GM19324 (cell line): ENCODE measurements at regions not wholly inside any gene's neighbourhood (a gene's known extent, or its start where the extent isn't known, plus 50 kb on each side); places are given as distances from the start of the nearest gene placed in this dataset.

Source experiments
- ATAC-seq: cut with Tn5 transposase; IDR thresholded peaks from one replicate; pipeline ENCODE4 v1.9.1; 2021; ENCODE audit warnings: mild to moderate bottlenecking, moderate library complexity; ENCODE audit not compliant: unreplicated experiment, low FRiP score

GRCh38 chr14:94717808-94718207 lies 52.1 kb downstream of the GSC start:
- no peak for ATAC-seq

GRCh38 chr14:94716976-94717375 lies 52.9 kb downstream of the GSC start:
- no peak for ATAC-seq

DNA sequence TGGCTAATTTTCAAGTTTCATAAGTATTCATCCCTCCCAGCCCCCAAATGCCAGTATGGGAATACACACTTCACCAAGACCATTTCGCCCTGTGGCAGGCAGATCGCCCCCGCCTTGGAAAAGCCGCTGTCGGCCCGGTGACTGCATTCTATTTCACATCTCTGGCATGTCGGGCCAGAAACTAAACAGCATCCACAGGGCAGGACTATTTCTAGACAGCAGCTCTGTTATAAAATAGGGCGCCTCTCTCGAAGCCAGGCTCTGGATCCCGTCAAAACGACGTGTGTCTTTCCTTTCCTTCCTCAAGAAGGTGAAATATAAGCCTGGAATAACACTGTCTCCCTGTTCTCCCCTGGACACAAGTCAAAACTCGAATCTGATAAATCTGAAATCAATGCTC lies 56.8 kb downstream of the GSC start:
- no peak for ATAC-seq

- no peak for ATAC-seq
Measured at GRCh38 chr14:94710731-94711130, 59.2 kb downstream of the GSC start.

GRCh38 chr14:94707494-94707893 lies 62.4 kb downstream of the GSC start:
- ATAC-seq: no peak

- no peak for ATAC-seq
Measured at GRCh38 chr14:94706133-94706532, 63.8 kb downstream of the GSC start.

- ATAC-seq: no peak
Measured at GRCh38 chr14:94702629-94703028, 67.3 kb downstream of the GSC start.

- ATAC-seq: no peak
Measured at GRCh38 chr14:94701861-94702370, 68.0 kb downstream of the GSC start.

- ATAC-seq: no peak
Measured at GRCh38 chr14:94700336-94700735, 69.6 kb downstream of the GSC start.

DNA sequence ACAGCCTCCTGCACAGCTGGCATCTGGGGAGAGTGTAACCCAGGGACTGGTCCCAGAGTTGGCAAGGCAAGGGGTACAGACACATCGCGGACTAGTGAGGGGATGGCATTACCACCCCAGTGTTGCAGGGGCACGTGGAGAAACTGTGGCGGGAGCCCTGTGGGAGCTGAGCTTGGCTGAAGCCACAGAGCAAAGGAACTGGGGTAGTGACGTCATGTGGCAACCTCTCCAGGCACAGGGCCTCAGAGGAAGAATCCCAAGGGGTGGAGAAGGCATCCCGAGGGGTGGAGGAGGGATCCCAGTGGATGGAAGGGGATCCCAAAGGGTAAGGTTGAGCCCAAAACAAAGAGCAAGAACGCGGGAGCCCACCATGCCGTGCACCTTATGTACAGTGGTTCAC lies 70.1 kb downstream of the GSC start:
- ATAC-seq: no peak

- ATAC-seq: no peak
Measured at GRCh38 chr14:94697773-94698556, 71.9 kb downstream of the GSC start.

DNA sequence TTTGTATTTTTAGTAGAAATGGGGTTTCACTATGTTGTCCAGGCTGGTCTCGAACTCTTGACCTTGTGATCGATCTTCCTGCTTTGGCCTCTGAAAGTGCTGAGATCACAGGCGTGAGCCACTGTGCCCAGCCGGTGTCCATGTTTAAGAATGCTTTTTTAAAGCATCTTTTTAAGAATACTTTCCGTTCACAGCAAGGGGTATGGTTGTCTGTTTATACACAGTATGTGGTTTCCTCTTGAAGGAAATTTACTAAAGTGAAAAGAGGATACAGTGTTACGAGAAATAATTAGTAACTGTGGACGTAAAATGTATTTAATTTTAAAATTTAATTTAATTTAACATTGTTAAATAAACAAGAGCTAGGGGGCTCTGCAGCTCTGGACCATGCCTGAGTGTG lies 73.4 kb downstream of the GSC start:
- no peak for ATAC-seq

DNA sequence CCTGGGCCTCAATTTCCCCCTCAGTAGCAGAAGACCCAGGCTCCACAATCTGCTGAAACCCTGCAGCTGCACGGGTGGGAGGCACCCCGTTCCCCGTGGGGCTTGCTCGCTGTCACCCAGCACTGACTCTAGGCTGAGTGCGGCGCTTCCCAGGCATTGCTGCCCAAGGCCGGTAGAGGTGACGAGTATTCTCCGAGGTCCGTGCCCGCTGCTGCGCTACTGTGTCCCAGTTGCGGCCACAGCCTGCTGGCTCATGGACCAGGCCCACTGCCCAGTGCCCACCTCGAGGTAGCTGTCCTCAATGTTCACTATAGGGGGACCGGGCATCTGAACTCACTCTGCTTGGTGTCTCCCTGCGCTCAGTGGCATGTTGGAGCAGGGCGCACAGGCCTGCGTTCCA lies 74.7 kb downstream of the GSC start:
- no peak for ATAC-seq

DNA sequence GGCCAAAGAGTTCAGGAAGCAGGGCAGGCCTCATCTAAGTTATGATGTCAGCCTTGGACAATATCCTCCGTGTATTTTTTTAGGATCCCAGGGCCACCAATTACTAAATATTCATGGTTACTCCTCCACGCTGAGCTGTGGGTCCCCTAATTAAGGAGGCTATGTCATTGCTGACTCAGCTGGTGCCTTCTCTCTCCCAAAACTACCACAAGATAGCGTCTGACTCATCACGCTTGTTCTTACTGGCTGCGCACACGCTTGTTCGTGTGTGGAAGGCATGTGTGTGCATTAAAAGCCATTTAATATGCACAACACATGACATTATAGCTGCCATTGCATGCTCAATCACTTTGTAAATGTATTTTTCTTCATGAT lies 78.3 kb downstream of the GSC start:
- ATAC-seq: no peak

DNA sequence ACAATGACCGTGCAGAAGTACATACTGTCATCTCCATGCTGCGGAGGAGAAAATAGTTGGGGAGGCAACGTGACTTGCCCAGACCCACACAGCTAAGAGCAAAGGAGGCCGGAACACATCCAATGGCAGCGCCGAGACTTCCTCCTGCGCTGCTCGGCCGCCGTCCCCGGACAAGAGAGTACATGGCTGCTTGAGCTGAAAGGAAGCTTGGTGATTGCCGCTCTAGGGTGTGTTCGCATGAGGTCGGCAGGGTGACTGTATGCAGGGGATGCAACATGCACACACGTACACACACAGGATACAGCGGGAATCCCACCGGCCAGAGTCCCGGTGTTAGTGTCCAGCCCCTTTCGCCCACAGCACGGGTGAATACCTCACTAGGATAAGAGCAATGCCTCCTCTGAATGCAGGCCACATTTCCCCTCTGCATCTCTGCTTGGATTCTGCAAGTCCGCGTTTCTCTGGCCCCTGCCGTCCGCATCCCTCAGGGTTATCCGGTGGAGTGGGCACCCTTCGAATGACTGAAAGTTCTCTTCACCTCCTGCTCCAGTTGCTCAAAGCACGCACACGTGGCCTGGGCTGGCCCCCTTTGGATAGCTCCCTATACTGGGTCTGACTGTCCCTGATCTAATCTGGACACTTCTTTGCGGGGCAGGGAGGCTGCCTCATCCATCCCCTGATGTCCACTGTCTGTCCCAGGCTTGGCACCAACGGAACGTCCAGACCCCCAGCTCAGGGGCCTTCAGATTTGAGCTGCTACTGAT lies 78.8 kb downstream of the GSC start:
- ATAC-seq: no peak

DNA sequence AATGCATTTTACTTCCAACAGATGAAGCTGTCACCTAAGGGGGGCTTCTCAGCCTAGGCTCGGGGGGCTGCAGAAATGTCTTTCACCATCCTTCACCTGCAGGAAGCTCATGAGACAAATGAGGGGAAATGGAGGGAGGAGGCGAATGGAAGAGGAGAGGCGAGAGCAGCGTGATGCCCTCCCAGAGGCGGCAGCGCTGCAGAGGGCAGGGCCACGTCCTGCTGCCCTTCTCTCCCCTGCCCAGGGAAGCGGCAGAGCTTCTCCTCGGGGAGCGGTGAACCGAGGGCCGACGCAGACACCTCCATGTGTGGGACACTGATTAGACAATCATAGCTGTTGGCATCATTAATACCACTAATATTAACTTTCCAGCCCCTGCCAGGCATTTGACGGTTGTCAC lies 78.3 kb downstream of the SERPINA3 start:
- ATAC-seq: no peak

- ATAC-seq: no peak
Measured at GRCh38 chr14:94689985-94690400, 77.8 kb downstream of the SERPINA3 start.

DNA sequence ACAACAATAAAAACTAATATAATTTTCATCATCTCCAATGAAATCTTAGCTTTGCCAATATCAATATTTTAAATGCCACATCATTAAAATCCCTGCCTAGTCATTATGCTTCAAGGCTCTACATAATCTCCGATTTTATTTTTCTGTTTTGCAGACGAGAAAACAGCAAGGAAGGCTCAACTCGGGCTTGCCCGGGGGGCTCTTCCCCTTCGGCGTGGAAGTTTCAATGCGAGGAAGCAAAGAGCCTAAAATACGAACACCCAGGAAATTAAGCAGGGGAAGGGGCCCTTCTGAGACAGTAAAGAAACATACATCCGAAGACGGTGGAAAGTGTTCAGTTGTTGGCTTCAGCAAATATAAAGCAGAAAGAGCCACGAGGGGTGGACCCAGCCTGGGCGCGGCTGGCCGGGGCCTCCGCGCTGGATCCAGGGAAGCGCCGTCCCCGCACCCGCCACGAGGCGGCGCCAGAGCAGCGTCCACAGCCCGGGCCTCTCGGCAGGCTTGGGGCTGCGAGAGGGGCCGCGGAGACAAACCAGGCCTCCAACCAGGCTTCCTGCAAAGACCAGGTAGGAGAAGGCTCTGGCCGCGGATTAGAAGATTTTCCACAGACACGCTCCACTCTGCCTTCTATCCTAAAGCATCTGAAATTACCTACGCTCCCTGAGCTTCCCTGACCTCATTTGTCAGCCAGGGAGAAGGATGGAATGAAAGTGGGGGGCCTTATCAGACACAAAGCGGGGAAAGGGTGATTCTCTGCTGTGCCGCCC lies 77.2 kb downstream of the SERPINA3 start:
- peak; percentile 69 for ATAC-seq

GRCh38 chr14:94686511-94687160 lies 74.4 kb downstream of the SERPINA3 start:
- no peak for ATAC-seq

DNA sequence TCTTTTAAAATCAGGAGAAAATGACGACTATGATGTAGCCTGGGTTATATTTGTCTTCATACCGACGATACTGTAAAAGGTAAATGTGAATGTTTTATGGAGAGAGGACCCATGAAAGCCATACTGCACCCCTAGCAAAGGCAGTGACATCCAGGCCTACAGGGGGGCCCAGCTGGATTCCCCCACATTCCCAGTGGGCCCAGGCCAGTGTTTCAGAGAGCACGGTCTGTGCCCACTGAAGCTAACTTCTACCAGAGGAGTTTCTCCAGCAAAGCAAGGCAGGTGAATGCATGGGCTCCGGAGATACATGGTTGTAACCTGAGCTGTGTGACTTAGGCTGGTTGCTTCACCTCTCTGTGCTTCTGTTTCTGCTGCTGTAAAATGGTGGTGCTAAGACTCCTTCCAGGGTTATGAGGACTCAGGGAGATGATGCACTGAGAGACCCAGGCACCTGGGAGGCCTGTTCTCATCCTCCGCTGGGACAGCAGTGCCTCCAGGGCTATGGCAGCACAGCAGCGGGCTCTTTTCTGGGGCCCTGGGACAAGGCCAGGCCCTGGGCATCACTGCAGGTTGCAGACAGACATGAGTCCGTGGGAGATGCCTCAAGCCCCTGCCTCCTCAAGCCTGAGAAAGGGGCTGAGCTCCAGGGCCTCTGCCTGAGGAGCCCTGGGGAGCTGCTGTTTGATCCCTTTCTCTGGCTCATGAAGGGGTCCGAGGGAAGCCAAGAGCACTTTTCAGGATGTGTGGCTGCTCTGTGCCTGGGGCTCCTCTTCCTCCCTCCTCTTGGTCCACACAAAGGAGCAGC lies 73.7 kb downstream of the SERPINA3 start:
- ATAC-seq: no peak
